ENCODE measurements at regions not wholly inside any gene's neighbourhood (a gene's known extent, or its start where the extent isn't known, plus 50 kb on each side); places are given as distances from the start of the nearest gene placed in this dataset.

DNA sequence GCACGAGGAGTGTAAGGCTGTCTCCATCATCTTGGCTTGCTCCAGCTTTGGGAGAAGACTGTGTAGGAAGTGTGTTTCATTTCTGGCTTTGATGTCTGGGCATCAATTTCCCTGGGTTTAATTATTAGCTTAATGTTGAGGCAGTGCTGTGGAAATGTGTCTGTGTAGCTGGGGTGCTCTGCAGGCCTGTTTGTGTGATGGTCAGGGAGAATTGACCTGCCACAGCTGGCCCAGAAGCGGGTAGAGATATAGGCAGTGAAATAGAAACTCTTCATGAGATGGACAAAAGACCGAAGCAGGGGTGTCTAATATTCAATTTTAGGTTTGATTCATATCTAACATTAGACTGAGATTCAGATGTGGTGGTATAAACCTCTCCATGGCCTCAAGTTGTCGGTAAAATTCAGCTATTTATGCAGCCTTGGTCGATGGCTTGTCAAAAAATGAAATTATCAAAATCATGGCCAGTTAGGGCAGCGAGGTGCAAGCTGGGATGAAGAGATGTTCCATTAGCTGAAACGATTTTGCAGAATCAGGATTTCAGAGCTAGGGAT is 95.3 kb upstream of the SNX9 start:
- no peak overlapping the region for H3K4me3 ChIP-seq (ENCODE audit: low read depth, low read length, poor library complexity, severe bottlenecking)
- intact Hi-C loops (cut with micrococcal nuclease; ENCODE audit: unreplicated experiment), result no loop called here
- no peak for DNase-seq (ENCODE audit: low spot score)
- ChIA-PET POLR2A (ENCODE audit: low non-redundant PET) (no interaction called here), CTCF (no interaction called here)
- H3K9me3 ChIP-seq (ENCODE audit: low read depth, low read length, poor library complexity, severe bottlenecking), result no peaks in the 10 kb centered on the region
- H3K4me1 ChIP-seq (ENCODE audit: insufficient read depth, low read length, poor library complexity, severe bottlenecking), result no peaks in the 10 kb centered on the region
- H3K27ac ChIP-seq (ENCODE audit: low read depth, low read length, poor library complexity, severe bottlenecking), result no peak overlapping the region
- H3K27me3 ChIP-seq (replicated peaks; ENCODE audit: insufficient read depth, low read depth, low read length, poor library complexity), result no peaks in the 10 kb centered on the region
- TF ChIP-seq, protein P1, sequence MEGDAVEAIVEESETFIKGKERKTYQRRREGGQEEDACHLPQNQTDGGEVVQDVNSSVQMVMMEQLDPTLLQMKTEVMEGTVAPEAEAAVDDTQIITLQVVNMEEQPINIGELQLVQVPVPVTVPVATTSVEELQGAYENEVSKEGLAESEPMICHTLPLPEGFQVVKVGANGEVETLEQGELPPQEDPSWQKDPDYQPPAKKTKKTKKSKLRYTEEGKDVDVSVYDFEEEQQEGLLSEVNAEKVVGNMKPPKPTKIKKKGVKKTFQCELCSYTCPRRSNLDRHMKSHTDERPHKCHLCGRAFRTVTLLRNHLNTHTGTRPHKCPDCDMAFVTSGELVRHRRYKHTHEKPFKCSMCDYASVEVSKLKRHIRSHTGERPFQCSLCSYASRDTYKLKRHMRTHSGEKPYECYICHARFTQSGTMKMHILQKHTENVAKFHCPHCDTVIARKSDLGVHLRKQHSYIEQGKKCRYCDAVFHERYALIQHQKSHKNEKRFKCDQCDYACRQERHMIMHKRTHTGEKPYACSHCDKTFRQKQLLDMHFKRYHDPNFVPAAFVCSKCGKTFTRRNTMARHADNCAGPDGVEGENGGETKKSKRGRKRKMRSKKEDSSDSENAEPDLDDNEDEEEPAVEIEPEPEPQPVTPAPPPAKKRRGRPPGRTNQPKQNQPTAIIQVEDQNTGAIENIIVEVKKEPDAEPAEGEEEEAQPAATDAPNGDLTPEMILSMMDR (conservative IDR thresholded peaks at IDR 0.05; ENCODE audit: low read depth, low read length), result no peak
- no peak for TF ChIP-seq EZH2 (IDR thresholded peaks at IDR 0.05; ENCODE audit: borderline replicate concordance, low read depth, low read length, poor library complexity, severe bottlenecking)
- H3K36me3 ChIP-seq (ENCODE audit: insufficient read depth, low read length, poor library complexity, severe bottlenecking), result no peaks in the 10 kb centered on the region
- BruUV-seq (replicated peaks), result no TSS peak

DNA sequence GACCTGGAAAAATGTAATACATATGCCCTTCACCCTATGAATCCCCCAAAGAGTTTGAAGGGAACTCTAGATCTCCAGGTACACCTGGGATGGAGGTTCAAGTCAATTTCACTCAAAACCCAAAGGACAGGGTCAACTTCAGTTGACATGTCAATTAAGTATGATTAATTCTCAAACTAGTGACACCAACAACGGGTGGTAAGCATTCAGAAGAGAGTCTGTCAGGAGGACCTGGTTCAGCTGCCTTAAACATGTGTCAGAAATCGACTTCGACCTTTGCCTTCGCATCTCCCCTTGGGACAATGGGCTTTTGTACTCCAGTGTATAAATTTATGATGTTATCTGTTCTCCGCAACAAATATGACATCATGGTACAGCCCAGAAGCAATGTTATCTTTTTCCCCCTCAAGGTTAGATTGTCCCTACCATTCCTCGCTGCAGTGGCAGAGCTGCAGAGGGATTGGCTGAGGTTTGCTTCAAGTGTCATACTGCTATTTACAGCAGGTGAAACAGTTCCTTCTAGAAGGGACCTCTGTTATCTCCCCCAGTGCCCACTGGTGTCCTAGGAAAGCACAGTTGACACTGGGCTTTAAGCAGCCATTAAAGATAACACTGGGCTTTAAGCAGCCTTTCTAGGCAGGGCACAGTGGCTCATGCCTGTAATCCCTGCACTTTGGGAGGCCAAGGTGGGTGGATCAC is 94.7 kb upstream of the SNX9 start:
- intact Hi-C loops (cut with micrococcal nuclease; ENCODE audit: unreplicated experiment), result no loop called here
- no peaks in the 10 kb centered on the region for H3K36me3 ChIP-seq (ENCODE audit: insufficient read depth, low read length, poor library complexity, severe bottlenecking)
- no peaks in the 10 kb centered on the region for H3K27me3 ChIP-seq (replicated peaks; ENCODE audit: insufficient read depth, low read depth, low read length, poor library complexity)
- BruUV-seq (replicated peaks), result no TSS peak
- H3K4me3 ChIP-seq (ENCODE audit: low read depth, low read length, poor library complexity, severe bottlenecking), result no peak overlapping the region
- no peak for DNase-seq (ENCODE audit: low spot score)
- no peaks in the 10 kb centered on the region for H3K9me3 ChIP-seq (ENCODE audit: low read depth, low read length, poor library complexity, severe bottlenecking)
- POLR2A ChIA-PET (ENCODE audit: low non-redundant PET), result no interaction called here
- CTCF ChIA-PET, result no interaction called here
- TF ChIP-seq EZH2 (IDR thresholded peaks at IDR 0.05; ENCODE audit: borderline replicate concordance, low read depth, low read length, poor library complexity, severe bottlenecking), result no peak
- TF ChIP-seq, protein P1 (conservative IDR thresholded peaks at IDR 0.05; ENCODE audit: low read depth, low read length), result no peak
- H3K4me1 ChIP-seq (ENCODE audit: insufficient read depth, low read length, poor library complexity, severe bottlenecking), result no peaks in the 10 kb centered on the region
- no peak overlapping the region for H3K27ac ChIP-seq (ENCODE audit: low read depth, low read length, poor library complexity, severe bottlenecking)

DNA sequence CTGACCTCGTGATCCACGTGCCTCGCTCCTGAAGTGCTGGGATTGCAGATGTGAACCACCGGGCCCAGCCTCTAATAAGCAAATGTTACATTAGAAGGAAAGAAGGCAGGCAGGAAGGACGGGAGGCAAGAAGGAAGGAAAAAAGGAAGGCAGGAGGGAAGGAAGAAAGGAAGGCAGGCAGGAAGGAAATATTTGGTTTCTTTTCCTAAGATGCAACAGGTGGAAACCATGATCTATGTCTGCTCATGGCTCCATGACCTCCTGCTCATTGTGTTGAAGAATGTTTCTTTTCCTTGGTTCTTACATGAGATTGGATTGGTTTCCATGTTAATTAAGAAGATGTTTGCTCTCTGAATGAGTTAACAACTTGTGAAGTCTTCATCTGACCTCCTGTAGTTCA is 91.8 kb upstream of the SNX9 start:
- Histone ChIP-seq H3K4me3 (ENCODE audit: low read depth, low read length, poor library complexity, severe bottlenecking) (no peak overlapping the region), H3K27me3 (replicated peaks; ENCODE audit: insufficient read depth, low read depth, low read length, poor library complexity) (no peaks in the 10 kb centered on the region), H3K27ac (ENCODE audit: low read depth, low read length, poor library complexity, severe bottlenecking) (no peak overlapping the region), H3K9me3 (ENCODE audit: low read depth, low read length, poor library complexity, severe bottlenecking) (no peaks in the 10 kb centered on the region), H3K4me1 (ENCODE audit: insufficient read depth, low read length, poor library complexity, severe bottlenecking) (no peaks in the 10 kb centered on the region), H3K36me3 (ENCODE audit: insufficient read depth, low read length, poor library complexity, severe bottlenecking) (no peaks in the 10 kb centered on the region)
- ChIA-PET CTCF (no interaction called here), POLR2A (ENCODE audit: low non-redundant PET) (no interaction called here)
- TF ChIP-seq, protein P1 (conservative IDR thresholded peaks at IDR 0.05; ENCODE audit: low read depth, low read length), result no peak
- no peak for TF ChIP-seq EZH2 (IDR thresholded peaks at IDR 0.05; ENCODE audit: borderline replicate concordance, low read depth, low read length, poor library complexity, severe bottlenecking)
- no TSS peak for BruUV-seq (replicated peaks)
- no peak for DNase-seq (ENCODE audit: low spot score)
- intact Hi-C loops (cut with micrococcal nuclease; ENCODE audit: unreplicated experiment), result no loop called here
